Omental fat pad (tissue), 3 donors: ENCODE measurements at regions not wholly inside any gene's neighbourhood (a gene's known extent, or its start where the extent isn't known, plus 50 kb on each side); places are given as distances from the start of the nearest gene placed in this dataset.

ENCODE experiments used
- ATAC-seq: fragments of 150-250 bp; one replicate; pipeline ENCODE4 v1.9.1; 2016; ENCODE audit warnings: mild to moderate bottlenecking, moderate library complexity; ENCODE audit not compliant: low FRiP score
- DNase-seq: peaks from one replicate; pipeline ENCODE4 v3.0.0-alpha.2; 2019; ENCODE audit warnings: low spot score
- CTCF ChIP-seq, 3 donors: fragments of 450-650 bp; IDR thresholded peaks; one replicate each; pipeline ENCODE4 v1.5.1; 2016 to 2017; ENCODE audit warnings: antibody characterized with exemption in 3 of 3, mild to moderate bottlenecking in 3 of 3, moderate library complexity in 2 of 3

DNA sequence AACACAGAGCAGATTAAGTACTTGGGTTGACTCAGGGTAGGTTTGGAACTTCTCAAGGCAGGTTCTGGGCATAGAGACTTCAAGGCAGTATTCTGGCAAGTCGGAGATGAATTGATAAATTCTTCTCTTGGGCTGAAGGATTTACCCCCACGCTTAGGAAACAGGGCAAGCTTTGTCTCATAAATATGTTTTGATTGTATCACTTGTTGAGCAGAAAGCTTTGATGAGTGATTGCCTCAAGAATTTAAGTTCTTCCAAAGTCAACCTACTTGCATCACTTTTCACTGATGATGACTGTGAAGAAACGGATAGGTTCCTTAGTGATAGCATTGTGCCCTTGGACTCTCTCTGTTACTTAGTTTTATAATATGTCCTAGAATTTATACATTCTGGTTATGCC is 258.6 kb upstream of the DACH1 start:
- ATAC-seq (no peak), DNase-seq (no peak)
- TF ChIP-seq CTCF (IDR thresholded peaks at IDR 0.05) = no peak

DNA sequence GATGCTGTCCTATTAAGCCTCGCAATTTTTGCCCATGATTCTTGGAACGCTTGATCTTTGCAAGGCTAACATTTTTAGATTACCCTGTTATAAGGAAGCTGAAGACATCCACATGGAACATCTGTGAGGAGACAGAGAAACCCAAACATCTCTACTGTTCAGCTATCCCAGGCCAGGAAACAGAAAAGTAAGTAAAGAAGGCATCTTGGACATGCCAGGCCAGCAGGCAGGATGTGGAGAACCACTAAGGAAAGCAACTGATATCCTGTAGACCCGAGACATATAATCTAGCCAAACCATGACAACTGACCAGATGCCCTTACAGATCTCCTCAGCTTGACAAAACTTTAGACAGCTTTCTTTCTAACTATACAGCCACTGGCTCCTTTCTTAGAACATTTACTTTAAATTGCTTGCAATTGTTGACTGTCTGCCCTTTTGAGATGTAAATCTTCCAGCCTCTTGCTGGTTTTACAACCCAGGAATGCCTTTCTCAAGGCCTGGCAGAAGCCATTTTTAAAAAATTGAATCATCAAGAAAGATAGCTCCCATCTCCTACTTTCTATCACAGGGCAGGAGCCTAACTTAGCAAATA is 255.8 kb upstream of the DACH1 start:
- ATAC-seq = no peak
- no peak for DNase-seq
- no peak for TF ChIP-seq CTCF (IDR thresholded peaks at IDR 0.05)

DNA sequence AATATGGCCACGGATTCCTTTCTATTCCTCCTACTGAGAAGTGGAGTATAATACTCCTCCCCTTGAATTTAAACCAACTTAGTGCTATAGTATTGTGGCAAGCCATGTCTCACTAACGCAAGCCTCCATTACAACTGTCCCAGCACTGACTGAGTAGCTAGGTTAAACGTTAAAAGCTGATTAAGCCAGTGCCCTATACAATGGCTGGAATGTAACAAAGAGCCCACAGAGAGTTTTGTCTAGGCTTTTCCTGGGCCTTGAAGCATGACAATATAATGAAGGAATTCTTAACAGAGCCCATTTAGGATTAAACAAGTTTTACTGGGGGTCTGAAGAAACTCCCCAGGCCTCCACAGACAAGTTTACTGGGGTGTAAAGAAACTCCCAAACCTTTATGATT is 254.5 kb upstream of the DACH1 start:
- TF ChIP-seq CTCF (IDR thresholded peaks at IDR 0.05) = no peak
- DNase-seq (no peak), ATAC-seq (no peak)

GRCh38 chr13:72120632-72121031 is 253.6 kb upstream of the DACH1 start:
- ATAC-seq = no peak
- no peak for TF ChIP-seq CTCF (IDR thresholded peaks at IDR 0.05)
- no peak for DNase-seq

GRCh38 chr13:72113931-72114330 is 246.9 kb upstream of the DACH1 start:
- no peak for TF ChIP-seq CTCF (IDR thresholded peaks at IDR 0.05)
- no peak for DNase-seq
- no peak for ATAC-seq

- ATAC-seq = no peak
- no peak for DNase-seq
Measured at GRCh38 chr13:72113076-72113475, 246.1 kb upstream of the DACH1 start.

More at GRCh38 chr13:72113076-72113475, 246.1 kb upstream of the DACH1 start:
- no peak for TF ChIP-seq CTCF (IDR thresholded peaks at IDR 0.05)
